ENCODE measurements at regions not wholly inside any gene's neighbourhood (a gene's known extent, or its start where the extent isn't known, plus 50 kb on each side); places are given as distances from the start of the nearest gene placed in this dataset.

GRCh38 chr17:74054249-74054648 is 149.2 kb upstream of the RPL38 start:
- no peak for TF ChIP-seq POLR2A (IDR thresholded peaks at IDR 0.05)
- TF ChIP-seq CTCF (IDR thresholded peaks at IDR 0.05) = no peak
- no peak for TF ChIP-seq POLR2AphosphoS5 (IDR thresholded peaks at IDR 0.05)
- H3K9me3 ChIP-seq = no peaks in the 10 kb centered on the region
- intact Hi-C loops (cut with DNase I; ENCODE audit: low total_unique reads) = no loop called here
- no peak for DNase-seq (ENCODE audit: low spot score in 2 of 2)
- no peak overlapping the region for H3K4me3 ChIP-seq
- H3K36me3 ChIP-seq = no peaks in the 10 kb centered on the region
- peaks cover 0 to 55% of the 10 kb centered on the region in 2 donors for H3K27me3 ChIP-seq
- no peaks in the 10 kb centered on the region for H3K4me1 ChIP-seq
- no peak overlapping the region for H3K27ac ChIP-seq

- Histone ChIP-seq H3K9me3 (no peaks in the 10 kb centered on the region), H3K4me3 (no peak overlapping the region), H3K27me3 (peaks cover 0 to 45% of the 10 kb centered on the region in 2 donors), H3K27ac (no peak overlapping the region), H3K36me3 (no peaks in the 10 kb centered on the region), H3K4me1 (no peaks in the 10 kb centered on the region)
- DNase-seq (ENCODE audit: low spot score in 2 of 2) = no peak
- intact Hi-C loops (cut with DNase I; ENCODE audit: low total_unique reads) = no loop called here
- TF ChIP-seq POLR2A (IDR thresholded peaks at IDR 0.05) (no peak), POLR2AphosphoS5 (IDR thresholded peaks at IDR 0.05) (no peak), CTCF (IDR thresholded peaks at IDR 0.05) (no peak)
Observed at GRCh38 chr17:74055508-74056160, 147.8 kb upstream of the RPL38 start.

DNA sequence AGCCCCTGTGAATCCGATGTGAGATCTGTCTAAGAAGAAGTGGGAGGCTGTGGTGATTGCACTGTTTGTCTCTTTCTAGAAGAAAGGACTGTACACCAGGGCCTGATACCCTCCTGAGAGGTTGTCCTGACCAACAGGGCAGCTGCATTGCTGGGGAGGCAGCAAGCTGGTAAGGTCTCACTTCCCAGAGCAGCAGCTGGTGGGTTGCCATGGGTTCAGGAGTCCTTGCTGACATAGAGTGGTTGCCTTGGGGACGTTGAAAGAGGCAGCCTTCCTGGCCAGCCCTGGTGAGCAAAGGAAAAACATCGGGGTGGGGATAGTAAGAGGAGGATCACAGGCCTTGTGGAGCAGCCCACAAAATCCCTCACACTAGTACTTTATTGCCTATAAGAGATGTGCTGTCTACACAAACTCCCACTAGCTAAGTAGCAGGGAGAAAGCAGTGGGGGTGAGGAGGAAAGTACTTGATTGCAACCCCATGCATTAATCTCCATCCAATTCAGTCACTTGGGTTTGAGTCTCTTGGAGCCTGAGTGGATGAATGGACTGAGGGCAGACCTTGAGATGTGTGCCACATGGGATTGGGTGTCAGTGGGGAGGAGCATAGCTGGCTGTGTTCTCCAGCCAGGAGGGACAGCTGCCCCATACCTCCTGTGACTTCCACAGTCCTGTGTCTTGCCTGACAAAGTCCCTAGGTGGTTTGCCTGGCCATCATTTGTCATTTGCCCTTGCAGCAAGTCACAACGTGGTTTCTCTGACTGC is 143.8 kb upstream of the RPL38 start:
- Histone ChIP-seq H3K4me3 (no peak overlapping the region), H3K27me3 (peaks cover 0 to 38% of the 10 kb centered on the region in 2 donors), H3K36me3 (no peaks in the 10 kb centered on the region), H3K4me1 (no peaks in the 10 kb centered on the region), H3K9me3 (no peaks in the 10 kb centered on the region), H3K27ac (no peak overlapping the region)
- TF ChIP-seq POLR2A (IDR thresholded peaks at IDR 0.05) (no peak), CTCF (IDR thresholded peaks at IDR 0.05) (no peak), POLR2AphosphoS5 (IDR thresholded peaks at IDR 0.05) (no peak)
- intact Hi-C loops (cut with DNase I; ENCODE audit: low total_unique reads) = loop anchor here (5.0 kb wide), 1 partner anchor 498 kb away; no protein-coding TSS in a partner anchor
- no peak for DNase-seq (ENCODE audit: low spot score in 2 of 2)

GRCh38 chr17:74061758-74062157 is 141.7 kb upstream of the RPL38 start:
- Histone ChIP-seq H3K36me3 (no peaks in the 10 kb centered on the region), H3K4me1 (no peaks in the 10 kb centered on the region), H3K27ac (no peak overlapping the region), H3K9me3 (no peaks in the 10 kb centered on the region), H3K4me3 (no peak overlapping the region), H3K27me3 (peaks cover 0 to 39% of the 10 kb centered on the region in 2 donors)
- no peak for DNase-seq (ENCODE audit: low spot score in 2 of 2)
- TF ChIP-seq POLR2AphosphoS5 (IDR thresholded peaks at IDR 0.05) = no peak
- TF ChIP-seq CTCF (IDR thresholded peaks at IDR 0.05) = no peak
- TF ChIP-seq POLR2A (IDR thresholded peaks at IDR 0.05) = no peak
- intact Hi-C loops (cut with DNase I; ENCODE audit: low total_unique reads) = loop anchor here (5.0 kb wide), 1 partner anchor 496 kb away; no protein-coding TSS in a partner anchor

DNA sequence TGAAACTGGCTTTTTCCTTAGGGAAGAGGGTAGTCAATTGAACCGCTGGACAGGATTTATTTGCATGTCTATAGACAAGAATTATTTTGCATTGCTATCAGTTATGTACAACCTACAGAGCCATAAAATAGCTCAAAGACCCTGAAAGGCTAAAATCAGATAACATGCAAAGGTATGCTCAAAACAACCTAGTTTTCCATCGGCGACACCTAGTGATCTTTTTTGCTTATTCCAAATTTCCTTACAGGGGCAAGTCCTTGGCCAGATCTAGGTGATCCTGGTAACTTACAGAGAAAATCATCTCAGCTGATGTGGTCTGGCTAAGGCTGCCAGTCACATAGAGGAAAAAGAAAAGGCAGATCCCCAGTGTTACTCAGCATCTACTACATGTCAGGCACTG is 141.2 kb upstream of the RPL38 start:
- H3K4me1 ChIP-seq = no peaks in the 10 kb centered on the region
- no peaks in the 10 kb centered on the region for H3K9me3 ChIP-seq
- TF ChIP-seq POLR2A (IDR thresholded peaks at IDR 0.05) (no peak), POLR2AphosphoS5 (IDR thresholded peaks at IDR 0.05) (no peak), CTCF (IDR thresholded peaks at IDR 0.05) (no peak)
- H3K4me3 ChIP-seq = no peak overlapping the region
- H3K27ac ChIP-seq = no peak overlapping the region
- no peak for DNase-seq (ENCODE audit: low spot score in 2 of 2)
- H3K36me3 ChIP-seq = no peaks in the 10 kb centered on the region
- intact Hi-C loops (cut with DNase I; ENCODE audit: low total_unique reads) = loop anchor here (5.0 kb wide), 1 partner anchor 495 kb away; no protein-coding TSS in a partner anchor
- peaks cover 0 to 39% of the 10 kb centered on the region in 2 donors for H3K27me3 ChIP-seq

All from breast epithelium (tissue), 4 donors.